Stomach (tissue), 4 donors: ENCODE measurements at regions not wholly inside any gene's neighbourhood (a gene's known extent, or its start where the extent isn't known, plus 50 kb on each side); places are given as distances from the start of the nearest gene placed in this dataset.

ENCODE experiments used
- CTCF ChIP-seq, 7 experiments: fragments of 450-650 bp in 4 of 7; fragments of 200-600 bp in 3 of 7; sonication (generic) in 3 of 7; IDR thresholded peaks; one replicate each; pipeline ENCODE4 v1.5.1; 2016 to 2019; ENCODE audit warnings: antibody characterized with exemption in 7 of 7, control low read depth in 2 of 7, mild to moderate bottlenecking in 1 of 7
- EP300 ChIP-seq: sonication (generic); formaldehyde crosslinking; IDR thresholded peaks from one replicate; pipeline ENCODE4 v1.6.1; 2017; ENCODE audit warnings: antibody characterized with exemption
- POLR2AphosphoS5 ChIP-seq, 3 donors: sonication (generic); formaldehyde crosslinking; IDR thresholded peaks; one replicate each; pipeline ENCODE4 v1.6.1; 2016; ENCODE audit warnings: antibody characterized with exemption in 3 of 3

GRCh38 chr6:117117652-117118051 lies 147.7 kb upstream of the VGLL2 start:
- TF ChIP-seq CTCF (IDR thresholded peaks at IDR 0.05) = no peak
- TF ChIP-seq EP300 = no peak
- TF ChIP-seq POLR2AphosphoS5 (IDR thresholded peaks at IDR 0.05) = no peak
